ENCODE measurements at regions not wholly inside any gene's neighbourhood (a gene's known extent, or its start where the extent isn't known, plus 50 kb on each side); places are given as distances from the start of the nearest gene placed in this dataset.

DNA sequence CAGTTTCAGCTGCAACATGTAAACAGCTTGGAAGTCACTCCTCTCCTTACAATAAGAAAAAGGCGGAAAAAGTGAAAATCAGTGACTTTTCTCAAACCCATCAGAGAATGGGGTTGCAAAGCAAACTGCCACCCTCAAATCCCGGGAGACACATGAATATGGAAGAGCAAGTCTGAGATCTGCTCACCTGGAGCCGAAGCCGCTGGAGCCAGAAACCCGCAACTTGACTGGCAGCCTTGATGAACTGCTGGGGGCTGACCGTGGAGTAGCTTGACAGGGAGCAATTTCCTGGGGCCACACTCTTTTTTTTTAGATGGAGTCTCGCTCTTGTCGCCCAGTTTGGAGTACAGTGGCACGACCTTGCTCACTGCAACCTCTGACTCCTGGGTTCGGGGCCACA lies 208.2 kb downstream of the KIF26A start:
- intact Hi-C loops (cut with micrococcal nuclease) = no loop called here
- no peaks in the 10 kb centered on the region for H3K4me1 ChIP-seq (ENCODE audit: control insufficient read depth in 2 of 2, insufficient read depth in 2 of 2, low read length in 2 of 2)
- H3K4me3 ChIP-seq (ENCODE audit: control extremely low read depth in 1 of 5, extremely low read depth in 1 of 5, insufficient read depth in 1 of 5, low read depth in 2 of 5, low read length in 4 of 5) = no peak overlapping the region
- H4K20me1 ChIP-seq (ENCODE audit: control insufficient read depth, insufficient read depth, low read length, poor library complexity, severe bottlenecking) = no peaks in the 10 kb centered on the region
- no peak overlapping the region for H3K27ac ChIP-seq (ENCODE audit: low read length in 2 of 2)
- H3K9me3 Mint-ChIP-seq (ENCODE audit: insufficient read depth) = peaks cover 5% of the 10 kb centered on the region
- H2AFZ ChIP-seq (ENCODE audit: insufficient read depth, low read depth, low read length, poor library complexity, severe bottlenecking) = no peak overlapping the region
- H3K36me3 ChIP-seq (replicated peaks in 1 of 2; ENCODE audit: control extremely low read depth in 1 of 2, control insufficient read depth in 1 of 2, extremely low read depth in 1 of 2, insufficient read depth in 2 of 2, low read length in 1 of 2) = no peaks in the 10 kb centered on the region
- TF ChIP-seq, protein P1, sequence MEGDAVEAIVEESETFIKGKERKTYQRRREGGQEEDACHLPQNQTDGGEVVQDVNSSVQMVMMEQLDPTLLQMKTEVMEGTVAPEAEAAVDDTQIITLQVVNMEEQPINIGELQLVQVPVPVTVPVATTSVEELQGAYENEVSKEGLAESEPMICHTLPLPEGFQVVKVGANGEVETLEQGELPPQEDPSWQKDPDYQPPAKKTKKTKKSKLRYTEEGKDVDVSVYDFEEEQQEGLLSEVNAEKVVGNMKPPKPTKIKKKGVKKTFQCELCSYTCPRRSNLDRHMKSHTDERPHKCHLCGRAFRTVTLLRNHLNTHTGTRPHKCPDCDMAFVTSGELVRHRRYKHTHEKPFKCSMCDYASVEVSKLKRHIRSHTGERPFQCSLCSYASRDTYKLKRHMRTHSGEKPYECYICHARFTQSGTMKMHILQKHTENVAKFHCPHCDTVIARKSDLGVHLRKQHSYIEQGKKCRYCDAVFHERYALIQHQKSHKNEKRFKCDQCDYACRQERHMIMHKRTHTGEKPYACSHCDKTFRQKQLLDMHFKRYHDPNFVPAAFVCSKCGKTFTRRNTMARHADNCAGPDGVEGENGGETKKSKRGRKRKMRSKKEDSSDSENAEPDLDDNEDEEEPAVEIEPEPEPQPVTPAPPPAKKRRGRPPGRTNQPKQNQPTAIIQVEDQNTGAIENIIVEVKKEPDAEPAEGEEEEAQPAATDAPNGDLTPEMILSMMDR (IDR thresholded peaks at IDR 0.05) = no peak
- no peak for TF ChIP-seq EZH2 (IDR thresholded peaks at IDR 0.05; ENCODE audit: borderline replicate concordance, insufficient read depth, low read depth, low read length, poor library complexity, severe bottlenecking)
- 83% methylated on average over 10 of the region's 10 CpGs for WGBS (ENCODE audit: insufficient coverage)
- peaks cover 20% of the 10 kb centered on the region for H3K27me3 Mint-ChIP-seq
- H3K4me3 Mint-ChIP-seq = no peak overlapping the region
- ChIA-PET CTCF (no interaction called here), POLR2A (no interaction called here)
- no peak overlapping the region for H3K9ac ChIP-seq (ENCODE audit: low read length)
- H3K9me3 ChIP-seq (ENCODE audit: control extremely low read depth in 1 of 3, control insufficient read depth in 2 of 3, insufficient read depth in 1 of 3, low read length in 2 of 3) = peaks cover 0 to 11% (median 0%) of the 10 kb centered on the region in 3 donors
- ATAC-seq (ENCODE audit: low read depth) (no peak), DNase-seq (no peak)
- no peaks in the 10 kb centered on the region for H3K79me2 ChIP-seq (ENCODE audit: control insufficient read depth, insufficient read depth, low read length)
- no peaks in the 10 kb centered on the region for H3K4me1 Mint-ChIP-seq
- H3K27ac Mint-ChIP-seq = no peak overlapping the region
- H3K27me3 ChIP-seq (replicated peaks in 1 of 4; ENCODE audit: control extremely low read depth in 1 of 4, control insufficient read depth in 3 of 4, insufficient read depth in 4 of 4, low read length in 3 of 4) = peaks cover 0 to 15% (median 5%) of the 10 kb centered on the region in 4 experiments
- H3K4me2 ChIP-seq (replicated peaks; ENCODE audit: low read depth, low read length, poor library complexity, severe bottlenecking) = no peak overlapping the region

DNA sequence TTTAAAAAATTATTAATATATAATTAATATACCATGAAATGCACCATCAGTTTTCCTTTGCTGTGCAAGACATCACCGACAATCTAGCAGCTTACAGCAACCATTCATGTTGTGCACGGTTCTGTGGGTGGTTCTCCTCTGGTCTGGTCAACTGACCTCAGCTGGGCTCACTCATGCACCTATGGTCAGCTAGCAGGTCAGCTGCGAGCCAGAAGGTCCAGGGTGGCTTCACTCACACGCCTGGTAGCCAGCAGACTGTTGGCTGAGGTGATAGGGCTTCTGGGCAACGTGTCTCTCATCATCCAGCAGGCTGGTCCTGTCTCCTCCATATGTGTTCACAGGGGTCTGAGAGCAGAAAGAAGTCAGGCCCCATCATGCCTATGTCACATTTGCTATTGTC lies 210.4 kb downstream of the KIF26A start:
- intact Hi-C loops (cut with micrococcal nuclease) = no loop called here
- no peak for DNase-seq
- H3K27ac Mint-ChIP-seq = no peak overlapping the region

More for the DNA sequence above, 210.4 kb downstream of the KIF26A start:
- POLR2A ChIA-PET = no interaction called here
- no peak for TF ChIP-seq EZH2 (IDR thresholded peaks at IDR 0.05; ENCODE audit: borderline replicate concordance, insufficient read depth, low read depth, low read length, poor library complexity, severe bottlenecking)
- TF ChIP-seq, protein P1 (IDR thresholded peaks at IDR 0.05) = no peak
- Histone ChIP-seq H3K36me3 (replicated peaks in 1 of 2; ENCODE audit: control extremely low read depth in 1 of 2, control insufficient read depth in 1 of 2, extremely low read depth in 1 of 2, insufficient read depth in 2 of 2, low read length in 1 of 2) (no peaks in the 10 kb centered on the region), H3K79me2 (ENCODE audit: control insufficient read depth, insufficient read depth, low read length) (no peaks in the 10 kb centered on the region), H3K27me3 (replicated peaks in 1 of 4; ENCODE audit: control extremely low read depth in 1 of 4, control insufficient read depth in 3 of 4, insufficient read depth in 4 of 4, low read length in 3 of 4) (peaks cover 0 to 4% (median under 1%) of the 10 kb centered on the region in 4 experiments), H3K9me3 (ENCODE audit: control extremely low read depth in 1 of 3, control insufficient read depth in 2 of 3, insufficient read depth in 1 of 3, low read length in 2 of 3) (peaks cover 0 to 17% (median 0%) of the 10 kb centered on the region in 3 donors), H3K4me1 (ENCODE audit: control insufficient read depth in 2 of 2, insufficient read depth in 2 of 2, low read length in 2 of 2) (no peaks in the 10 kb centered on the region), H3K4me3 (ENCODE audit: control extremely low read depth in 1 of 5, extremely low read depth in 1 of 5, insufficient read depth in 1 of 5, low read depth in 2 of 5, low read length in 4 of 5) (no peak overlapping the region), H2AFZ (ENCODE audit: insufficient read depth, low read depth, low read length, poor library complexity, severe bottlenecking) (no peak overlapping the region), H3K9ac (ENCODE audit: low read length) (no peak overlapping the region), H3K27ac (ENCODE audit: low read length in 2 of 2) (no peak overlapping the region), H3K4me2 (replicated peaks; ENCODE audit: low read depth, low read length, poor library complexity, severe bottlenecking) (no peak overlapping the region), H4K20me1 (ENCODE audit: control insufficient read depth, insufficient read depth, low read length, poor library complexity, severe bottlenecking) (no peaks in the 10 kb centered on the region)
- Mint-ChIP-seq H3K27me3 (peaks cover 25% of the 10 kb centered on the region), H3K9me3 (ENCODE audit: insufficient read depth) (peaks cover 5% of the 10 kb centered on the region), H3K4me3 (no peak overlapping the region), H3K4me1 (no peaks in the 10 kb centered on the region)
- CTCF ChIA-PET = no interaction called here
- ATAC-seq (ENCODE audit: low read depth) = no peak
- 90% methylated on average over 3 of the region's 5 CpGs for WGBS (ENCODE audit: insufficient coverage)
